ENCODE measurements at regions not wholly inside any gene's neighbourhood (a gene's known extent, or its start where the extent isn't known, plus 50 kb on each side); places are given as distances from the start of the nearest gene placed in this dataset.

DNA sequence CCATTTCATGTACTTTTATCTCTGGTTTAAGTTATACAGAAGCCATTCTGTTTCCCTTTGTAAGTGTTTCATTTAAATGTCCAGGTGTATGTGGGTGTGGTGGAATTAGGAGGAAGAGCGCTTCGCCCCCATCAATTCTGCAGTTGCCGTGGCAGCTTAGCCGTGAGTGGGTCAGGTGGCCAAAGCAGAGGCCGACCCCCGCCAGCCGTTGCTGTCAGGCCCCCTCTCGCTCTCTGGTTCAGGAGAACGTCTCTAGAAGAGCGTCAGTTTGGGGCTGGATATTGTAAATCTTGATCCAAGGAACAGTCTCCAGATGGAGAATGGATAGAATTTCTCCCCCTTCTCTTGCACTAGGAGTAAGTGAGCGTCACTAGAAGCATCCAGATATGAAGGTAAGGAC is 367.4 kb downstream of the FOXA2 start:
- DNase-seq: no peak

GRCh38 chr20:22214296-22214695 is 370.1 kb downstream of the FOXA2 start:
- DNase-seq: peak; percentile 43

DNA sequence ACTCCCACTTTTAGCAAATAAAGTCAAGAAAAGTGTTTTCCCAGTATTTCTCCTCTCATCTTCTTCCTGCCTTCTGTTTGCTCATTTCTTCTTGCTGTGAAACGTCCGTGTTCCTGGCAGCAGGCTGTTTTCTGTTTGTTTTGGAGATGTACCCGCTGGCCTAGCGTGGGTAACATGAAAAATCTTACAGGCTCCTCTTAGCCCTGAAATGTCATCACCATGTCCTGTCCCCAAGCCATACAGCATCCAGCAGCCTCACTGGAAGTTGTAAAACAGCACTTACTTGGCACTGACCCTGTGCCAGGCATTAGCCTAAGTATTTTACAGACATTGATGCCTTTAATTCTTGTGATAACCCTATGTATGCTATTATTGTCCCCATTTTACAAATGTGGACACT is 371.1 kb downstream of the FOXA2 start:
- DNase-seq: no peak

DNA sequence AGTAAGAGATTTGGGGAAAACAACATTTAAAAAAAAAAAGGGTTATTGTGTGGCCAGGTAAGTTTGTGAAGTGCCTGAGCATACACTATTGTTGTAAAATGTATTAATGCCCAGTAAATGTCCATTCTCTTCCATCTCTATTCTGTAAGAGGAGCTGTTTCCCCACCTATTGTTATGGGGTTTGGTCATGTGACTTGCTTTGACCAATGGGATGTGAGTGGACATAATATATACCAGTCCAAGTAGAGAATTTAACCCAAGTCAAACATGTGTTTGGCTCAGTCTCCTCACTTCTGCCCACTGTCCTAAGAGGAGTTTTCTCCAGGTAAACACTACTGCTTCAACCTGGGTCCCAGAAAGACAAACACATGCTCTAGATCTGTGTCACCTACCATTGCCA is 377.1 kb downstream of the FOXA2 start:
- no peak for DNase-seq

- no peak for DNase-seq
Observed at GRCh38 chr20:22204801-22205200, 379.6 kb downstream of the FOXA2 start.

DNA sequence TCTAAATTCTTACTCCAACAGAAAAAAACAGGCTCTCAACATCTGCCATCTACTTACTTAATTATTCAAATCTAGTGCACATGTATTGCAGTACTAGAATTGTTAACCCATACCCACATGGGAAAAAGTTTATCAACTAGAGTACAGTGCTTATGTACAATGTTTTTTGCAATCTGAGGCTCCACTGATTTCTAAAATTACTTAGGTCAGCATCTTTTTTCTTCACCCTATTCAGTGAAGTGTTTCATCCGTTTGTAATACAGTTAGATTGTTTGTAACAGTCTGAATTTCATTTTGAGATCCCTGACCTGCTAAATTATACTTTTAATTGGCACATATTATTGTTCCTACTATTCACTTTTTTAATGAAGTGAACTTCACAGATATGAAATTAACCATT is 402.2 kb downstream of the FOXA2 start:
- DNase-seq: no peak

- peak; percentile 8 for DNase-seq
Observed at GRCh38 chr20:22180244-22180643, 404.1 kb downstream of the FOXA2 start.

DNA sequence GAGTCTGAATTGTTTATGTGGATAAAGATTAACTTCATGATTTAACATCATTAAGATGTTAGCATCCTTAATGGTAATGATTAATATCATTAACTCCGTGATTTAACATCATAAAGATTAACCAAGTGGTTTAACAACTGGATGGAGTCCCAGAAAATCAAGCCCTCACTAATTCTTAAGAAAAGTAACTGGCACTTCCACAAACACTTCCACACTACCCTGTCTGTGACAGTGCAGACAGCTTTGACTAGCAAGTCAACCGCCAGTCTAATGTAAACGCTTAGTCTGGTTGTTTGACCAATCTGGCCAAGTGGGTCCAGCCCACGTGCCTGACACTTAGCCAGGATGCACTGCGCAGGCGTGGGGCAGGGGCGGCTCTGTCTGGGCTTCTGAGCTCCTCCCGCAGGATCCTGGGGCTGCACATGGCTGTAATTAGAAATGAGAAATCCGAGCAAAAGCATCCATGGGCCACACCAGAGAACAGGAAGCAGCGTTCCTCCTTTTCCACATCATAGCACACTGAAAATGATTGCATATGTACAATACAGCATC is 424.2 kb downstream of the FOXA2 start:
- DNase-seq: no peak

DNA sequence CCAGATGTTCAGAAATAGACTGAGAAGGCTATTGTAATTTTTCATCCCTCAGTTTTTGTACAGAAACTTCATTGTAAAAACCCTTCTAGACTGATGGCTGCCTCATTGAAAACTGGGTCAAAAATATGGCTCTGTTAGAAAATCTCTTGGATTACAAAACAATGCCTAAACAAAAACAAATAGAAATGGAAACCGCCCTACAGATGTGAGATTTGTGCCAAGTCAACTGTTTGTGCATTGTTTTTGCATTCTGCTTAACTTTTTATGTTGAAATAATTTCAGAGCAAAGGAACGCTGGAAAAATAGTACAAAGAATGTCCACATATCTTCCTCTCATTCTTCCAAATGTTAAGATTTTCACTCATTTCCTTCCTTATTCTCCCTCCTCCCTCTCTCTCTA is 425.1 kb downstream of the FOXA2 start:
- no peak for DNase-seq

DNA sequence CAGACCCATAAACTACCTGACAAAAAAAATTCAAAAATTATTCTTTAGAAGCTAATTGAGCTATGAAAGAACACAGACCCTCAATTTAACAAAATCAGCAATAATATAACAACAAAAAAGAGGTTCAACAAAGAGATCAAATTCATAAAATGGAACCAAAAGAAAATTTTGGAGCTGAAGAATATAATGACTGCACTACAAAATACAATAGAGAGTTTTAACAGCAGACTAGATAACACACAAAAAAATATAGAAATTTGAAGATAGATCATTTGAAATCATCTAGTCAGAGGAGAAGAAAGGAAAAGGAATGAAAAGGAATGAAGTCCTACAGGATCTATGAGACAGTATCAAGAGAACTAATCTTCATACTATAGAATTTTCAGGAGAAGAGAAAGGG is 422.1 kb downstream of the PAX1 start:
- DNase-seq: no peak

- peak; percentile 31 for DNase-seq
Observed at GRCh38 chr20:22106308-22106938, 401.0 kb downstream of the PAX1 start.

GRCh38 chr20:22101606-22102005 is 396.1 kb downstream of the PAX1 start:
- DNase-seq: no peak

GRCh38 chr20:22100686-22101085 is 395.2 kb downstream of the PAX1 start:
- DNase-seq: no peak

GRCh38 chr20:22099348-22099747 is 393.9 kb downstream of the PAX1 start:
- no peak for DNase-seq

- DNase-seq: no peak
Observed at GRCh38 chr20:22098511-22098910, 393.0 kb downstream of the PAX1 start.

GRCh38 chr20:22093122-22093521 is 387.7 kb downstream of the PAX1 start:
- DNase-seq: no peak

DNA sequence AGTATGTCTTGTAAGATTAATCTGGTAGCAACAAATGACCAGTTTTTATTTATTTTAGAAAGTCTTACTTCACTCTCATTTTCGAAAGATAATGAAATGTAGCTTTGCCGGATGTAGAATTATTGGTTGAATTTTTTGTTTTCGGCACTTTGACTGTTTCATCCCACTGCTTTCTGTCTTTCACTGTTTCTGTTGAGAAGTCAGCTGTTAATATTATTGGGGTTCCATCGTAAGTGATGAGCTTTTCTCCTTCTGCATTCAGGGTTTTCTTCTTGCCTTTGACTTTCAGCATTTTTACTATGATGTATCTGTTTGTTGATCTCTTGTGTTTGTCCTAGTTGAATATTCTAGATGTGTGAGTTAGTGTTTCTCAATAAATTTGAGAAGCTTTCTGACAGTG is 383.4 kb downstream of the PAX1 start:
- no peak for DNase-seq

DNA sequence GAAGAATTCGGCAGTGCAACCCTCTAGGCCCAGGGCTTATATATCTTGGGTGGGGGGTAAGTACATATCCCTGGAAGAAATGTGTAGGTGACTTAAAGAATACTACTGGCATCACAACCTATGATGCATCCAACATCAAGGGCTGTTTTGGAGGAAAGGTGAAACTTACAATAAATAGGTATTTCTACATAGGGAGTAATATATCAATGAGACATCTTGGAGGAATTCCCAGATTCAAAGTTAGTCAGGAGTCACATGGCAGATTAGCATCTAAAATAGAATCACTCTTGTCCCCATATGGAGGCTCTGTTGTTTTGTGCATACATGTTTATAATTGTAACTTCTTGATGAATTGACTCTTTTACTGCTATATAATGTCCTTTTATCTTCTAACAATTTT is 375.5 kb downstream of the PAX1 start:
- no peak for DNase-seq

DNA sequence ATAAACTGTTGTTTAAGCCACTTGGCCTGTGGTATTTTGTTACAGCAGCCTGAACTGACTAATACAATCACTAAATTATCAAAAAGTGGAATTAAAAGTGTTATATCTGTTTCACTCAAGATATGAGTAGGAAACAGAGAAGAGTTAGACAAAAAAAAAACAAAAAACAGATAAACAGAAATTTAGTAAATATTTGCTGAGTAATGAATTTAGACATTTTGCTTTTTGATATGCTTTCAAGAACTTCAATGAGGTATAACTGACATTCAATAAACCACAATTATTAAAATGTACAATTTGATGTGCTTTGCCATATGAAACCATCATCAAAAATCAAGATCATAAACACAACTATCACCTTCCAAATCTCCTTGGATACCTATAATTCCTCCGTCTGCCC is 369.2 kb downstream of the PAX1 start:
- DNase-seq: no peak

DNA sequence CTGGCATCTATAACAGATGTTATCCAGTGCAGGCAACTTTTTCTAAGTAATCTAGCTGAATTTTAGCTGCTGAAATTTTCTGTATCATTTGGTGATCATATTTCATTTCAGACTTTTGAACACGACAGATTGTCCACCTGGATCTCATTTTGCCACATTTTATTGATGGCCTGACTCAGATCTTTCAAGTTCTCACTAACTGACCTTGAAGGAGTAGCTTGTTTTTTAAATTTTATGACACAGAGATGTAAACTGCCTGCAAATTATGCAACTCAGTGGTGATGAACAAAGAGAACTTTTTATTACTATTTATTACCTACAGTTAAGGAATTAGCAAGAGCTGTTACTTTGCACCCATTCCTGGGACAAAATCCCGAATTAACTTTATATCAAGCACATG is 366.4 kb downstream of the PAX1 start:
- DNase-seq: no peak

GRCh38 chr20:22070610-22071058 is 365.2 kb downstream of the PAX1 start:
- DNase-seq: no peak

DNA sequence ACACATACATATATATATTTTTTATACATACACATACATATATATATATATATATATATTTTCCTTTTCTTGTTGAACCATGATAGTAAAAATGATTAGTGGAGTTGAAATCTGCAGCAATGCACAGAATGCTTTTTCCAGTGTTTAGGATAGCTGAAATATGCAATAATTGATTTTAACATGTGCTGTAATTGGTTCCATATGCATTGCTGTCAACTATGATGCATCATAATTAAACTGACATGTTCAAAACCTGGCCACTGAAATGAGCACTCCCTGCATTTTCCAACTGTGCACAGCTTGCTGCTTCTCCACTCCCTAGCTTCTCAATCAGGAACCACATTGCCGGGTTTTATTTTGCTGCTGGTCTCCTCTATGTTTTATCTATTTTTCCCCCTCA is 358.3 kb downstream of the PAX1 start:
- DNase-seq: no peak

DNA sequence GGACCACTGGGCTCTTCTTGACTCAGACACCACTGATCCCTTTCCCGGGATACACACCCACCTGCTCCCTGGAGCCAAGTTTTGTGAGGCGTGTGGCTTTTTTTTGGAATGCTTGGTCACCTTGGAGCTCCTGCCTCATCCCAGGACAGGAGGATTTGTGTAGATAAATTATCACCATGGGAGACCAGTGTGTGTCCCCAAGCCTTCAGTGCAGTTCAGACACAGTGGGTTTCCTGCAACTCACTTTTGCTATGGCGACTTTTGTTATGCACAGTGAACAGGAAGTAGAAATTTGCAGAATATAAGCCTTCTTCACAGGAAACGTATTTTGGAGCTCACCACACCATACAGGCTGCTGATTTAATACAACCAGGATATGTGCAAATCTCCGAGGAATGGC is 357.4 kb downstream of the PAX1 start:
- no peak for DNase-seq

- peak; percentile 20 for DNase-seq
Observed at GRCh38 chr20:22060610-22061009, 355.1 kb downstream of the PAX1 start.

- no peak for DNase-seq
Observed at GRCh38 chr20:22058746-22059145, 353.3 kb downstream of the PAX1 start.
